GM12878 (cell line): ENCODE measurements at regions not wholly inside any gene's neighbourhood (a gene's known extent, or its start where the extent isn't known, plus 50 kb on each side); places are given as distances from the start of the nearest gene placed in this dataset.

Source experiments
- ATAC-seq: fragments of 200-7000 bp; cut with Tn5 transposase; 3 replicates; pipeline ENCODE4 v1.9.1; 2020; ENCODE audit warnings: mild to moderate bottlenecking, moderate library complexity
- BruUV-seq: library from RNA; stranded (reverse); fragments of 400-500 nt; replicated peaks from 2 replicates; lab custom pipeline; 2021; lab: Mats Ljungman, UMichigan
- CTCF ChIA-PET: fragments of 300-600 bp; sonication (Branson Sonifier 250); formaldehyde crosslinking; extraction: SDS; loops from one replicate; lab custom pipeline; 2021; ENCODE audit warnings: inconsistent platforms; lab: Yijun Ruan, JAX
- POLR2A ChIA-PET: fragments of 350-600 bp; formaldehyde crosslinking; extraction: SDS; loops from one replicate; lab custom pipeline; 2021; ENCODE audit warnings: inconsistent platforms; lab: Charles Lee
- RAD21 ChIA-PET: fragments of 300-600 bp; sonication (Branson Sonifier 250); formaldehyde crosslinking; loops from one replicate; lab custom pipeline; 2023; ENCODE audit warnings: antibody characterized with exemption; ENCODE audit not compliant: unreplicated experiment; lab: Charles Lee
- SMC1A ChIA-PET: fragments of 300-600 bp; sonication (Branson Sonifier 250); formaldehyde crosslinking; loops from one replicate; lab custom pipeline; 2023; ENCODE audit not compliant: unreplicated experiment, uncharacterized antibody; lab: Charles Lee
- DNase-seq: peaks from one replicate; pipeline ENCODE4 v3.0.0-alpha.2; 2011; ENCODE audit warnings: low read depth, low spot score
- FAIRE-seq: peaks from 3 replicates; lab custom pipeline; 2011; peaks lifted over from hg19 to GRCh38; lab: Jason Lieb, UNC
- H2AFZ ChIP-seq: 2 replicates; pipeline ENCODE4 v1.6.0; 2011; ENCODE audit warnings: low read depth, low read length, control low read depth; ENCODE audit not compliant: control insufficient read depth
- H3K27ac ChIP-seq: 2 replicates; pipeline ENCODE4 v1.5.1; 2011; ENCODE audit warnings: control low read depth; ENCODE audit not compliant: control insufficient read depth, insufficient read depth
- H3K27me3 ChIP-seq, 2 experiments: replicated peaks in 1 of 2; 2 replicates each; pipeline versions ENCODE4 v1.6.0 to v1.6.1; 2011; ENCODE audit warnings: low read length in 1 of 2; ENCODE audit not compliant: control insufficient read depth in 2 of 2, insufficient read depth in 2 of 2
- H3K36me3 ChIP-seq, 2 experiments: 2 replicates each; pipeline ENCODE4 v1.5.1; 2011; ENCODE audit warnings: low read length in 1 of 2; ENCODE audit not compliant: control insufficient read depth in 2 of 2, insufficient read depth in 2 of 2
- H3K4me1 ChIP-seq: 2 replicates; pipeline ENCODE4 v1.6.1; 2011; ENCODE audit warnings: mild to moderate bottlenecking, low read length, moderate library complexity, mixed read lengths; ENCODE audit not compliant: control insufficient read depth, insufficient read depth
- H3K4me2 ChIP-seq: 2 replicates; pipeline ENCODE4 v1.6.0; 2011; ENCODE audit warnings: control low read depth; ENCODE audit not compliant: control insufficient read depth, insufficient read depth
- H3K4me3 ChIP-seq: fragments of 200-600 bp; sonication (generic); 2 replicates; pipeline ENCODE4 v1.5.1; 2016
- H3K79me2 ChIP-seq: 2 replicates; pipeline ENCODE4 v1.6.0; 2011; ENCODE audit warnings: low read length; ENCODE audit not compliant: control insufficient read depth, insufficient read depth
- H3K9ac ChIP-seq: 2 replicates; pipeline ENCODE4 v1.8.0; 2011; ENCODE audit warnings: low read length, control low read depth, mixed read lengths; ENCODE audit not compliant: control insufficient read depth, insufficient read depth
- H3K9me3 ChIP-seq: replicated peaks from 3 replicates; pipeline ENCODE4 v1.5.1; 2011; ENCODE audit warnings: mild to moderate bottlenecking, low read length; ENCODE audit not compliant: control insufficient read depth, insufficient read depth
- H4K20me1 ChIP-seq: 2 replicates; pipeline ENCODE4 v1.6.0; 2011; ENCODE audit not compliant: control insufficient read depth, insufficient read depth
- CHD4 ChIP-seq: fragments of 200-600 bp; sonication (generic); IDR thresholded peaks from 2 replicates; pipeline ENCODE4 v1.6.1; 2016; ENCODE audit warnings: mild to moderate bottlenecking
- FOXM1 ChIP-seq: IDR thresholded peaks from 2 replicates; pipeline ENCODE4 v1.6.1; 2012; ENCODE audit warnings: low read depth, mild to moderate bottlenecking, inconsistent platforms, low read length, moderate library complexity
- IKZF2 ChIP-seq, 2 experiments: fragments of 450-650 bp; IDR thresholded peaks; 2 replicates each; pipeline ENCODE4 v1.6.1; 2017; ENCODE audit warnings: mild to moderate bottlenecking in 2 of 2, moderate library complexity in 2 of 2
- KDM1A ChIP-seq: fragments of 200-600 bp; sonication (generic); IDR thresholded peaks from 2 replicates; pipeline ENCODE4 v1.6.1; 2016; ENCODE audit warnings: borderline replicate concordance
- MEF2B ChIP-seq: fragments of 450-650 bp; IDR thresholded peaks from 2 replicates; pipeline ENCODE4 v1.6.1; 2018; ENCODE audit warnings: mild to moderate bottlenecking, moderate library complexity; ENCODE audit not compliant: partially characterized antibody, poor library complexity, severe bottlenecking
- RUNX3 ChIP-seq: IDR thresholded peaks from 2 replicates; pipeline ENCODE4 v1.6.1; 2012; ENCODE audit warnings: low read length, inconsistent platforms
- SIN3A ChIP-seq: IDR thresholded peaks from 2 replicates; pipeline ENCODE4 v1.6.1; 2012; ENCODE audit warnings: low read depth, low read length, improper control_type of control experiment
- SMAD1 ChIP-seq: fragments of 450-650 bp; IDR thresholded peaks from 2 replicates; pipeline ENCODE4 v1.6.1; 2018; ENCODE audit warnings: mild to moderate bottlenecking, low read depth; ENCODE audit not compliant: partially characterized antibody
- ZNF384 ChIP-seq: IDR thresholded peaks from 2 replicates; pipeline ENCODE4 v1.6.1; 2012; ENCODE audit warnings: low read depth, mild to moderate bottlenecking, low read length, improper control_type of control experiment, borderline replicate concordance
- WGBS: methylation state at CpG from one replicate; pipeline ENCODE4 v1.1.6; 2016; ENCODE audit warnings: low lambda C conversion rate; ENCODE audit not compliant: insufficient replicate concordance, insufficient coverage; ENCODE audit errors: missing lambda C conversion rate; 5-methylcytosine and 5-hydroxymethylcytosine counted together
- in situ Hi-C: fragments of 300-500 bp; cut with MboI; formaldehyde crosslinking; loops from 9 replicates; pipeline ENCODE4 v1.14.3; 2018; ENCODE audit warnings: mixed read lengths
- intact Hi-C: fragments of 100-400 bp; cut with micrococcal nuclease; formaldehyde crosslinking; loops from one replicate; pipeline ENCODE4 v1.14.2; 2022; ENCODE audit not compliant: unreplicated experiment
- TF ChIP-seq, protein P1 (sequence below): fragments of 150-350 bp; IDR thresholded peaks from 2 replicates; pipeline ENCODE4 v1.6.1; 2014; ENCODE audit warnings: mild to moderate bottlenecking, low read depth, low read length
- TF ChIP-seq, protein P2 (sequence below): fragments of 450-650 bp; IDR thresholded peaks from 2 replicates; pipeline ENCODE4 v1.6.1; 2014; ENCODE audit warnings: mild to moderate bottlenecking
- TF ChIP-seq, protein P3 (sequence below): IDR thresholded peaks from 2 replicates; pipeline ENCODE4 v1.6.1; 2011; ENCODE audit warnings: borderline replicate concordance, low read depth, mild to moderate bottlenecking, moderate library complexity, mixed read lengths, low read length; ENCODE audit not compliant: insufficient read depth; ENCODE audit errors: extremely low read length
- TF ChIP-seq, protein P4 (sequence below): IDR thresholded peaks from 2 replicates; pipeline ENCODE4 v1.6.1; 2012; ENCODE audit warnings: mild to moderate bottlenecking, low read depth, low read length

DNA sequence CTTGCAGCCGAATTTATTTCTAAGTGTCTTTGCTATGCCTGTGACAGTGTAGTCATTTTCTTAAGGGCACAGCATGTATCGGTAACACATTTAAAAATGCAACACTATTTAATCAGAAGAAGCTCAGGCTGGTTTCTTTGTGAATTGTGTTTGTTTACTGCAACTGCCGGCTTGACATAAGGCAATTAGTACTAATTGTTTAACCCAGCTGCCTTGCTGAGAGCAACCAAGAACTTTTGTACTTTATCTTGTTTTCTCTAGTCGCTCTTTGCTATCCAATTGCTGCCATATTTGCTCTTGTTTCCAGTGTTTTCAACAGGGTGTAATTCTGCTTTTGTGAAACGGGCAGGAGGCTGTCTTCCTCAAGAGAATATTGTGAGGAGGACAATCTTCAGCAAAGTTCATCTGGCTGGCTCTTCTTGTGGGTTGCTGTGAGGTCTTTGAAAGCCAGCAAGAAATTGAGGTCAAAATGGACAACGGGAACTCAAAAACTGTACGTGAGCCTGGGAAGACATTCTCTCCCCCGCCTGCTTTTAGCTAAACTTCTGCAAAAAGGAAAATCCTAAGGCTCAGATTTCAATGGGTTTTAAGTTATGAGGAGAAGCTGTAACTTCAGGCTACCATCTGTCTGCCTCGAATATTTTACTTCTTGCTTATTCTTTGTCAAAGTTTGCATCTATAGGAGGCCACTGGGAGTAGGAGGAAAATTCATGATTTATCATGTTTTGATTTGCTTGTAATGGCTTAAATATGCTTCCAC, 75.8 kb upstream of the TSHZ3 start (continued):
- TF ChIP-seq, protein P1, sequence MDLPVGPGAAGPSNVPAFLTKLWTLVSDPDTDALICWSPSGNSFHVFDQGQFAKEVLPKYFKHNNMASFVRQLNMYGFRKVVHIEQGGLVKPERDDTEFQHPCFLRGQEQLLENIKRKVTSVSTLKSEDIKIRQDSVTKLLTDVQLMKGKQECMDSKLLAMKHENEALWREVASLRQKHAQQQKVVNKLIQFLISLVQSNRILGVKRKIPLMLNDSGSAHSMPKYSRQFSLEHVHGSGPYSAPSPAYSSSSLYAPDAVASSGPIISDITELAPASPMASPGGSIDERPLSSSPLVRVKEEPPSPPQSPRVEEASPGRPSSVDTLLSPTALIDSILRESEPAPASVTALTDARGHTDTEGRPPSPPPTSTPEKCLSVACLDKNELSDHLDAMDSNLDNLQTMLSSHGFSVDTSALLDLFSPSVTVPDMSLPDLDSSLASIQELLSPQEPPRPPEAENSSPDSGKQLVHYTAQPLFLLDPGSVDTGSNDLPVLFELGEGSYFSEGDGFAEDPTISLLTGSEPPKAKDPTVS: no peak
- TF ChIP-seq, protein P2, sequence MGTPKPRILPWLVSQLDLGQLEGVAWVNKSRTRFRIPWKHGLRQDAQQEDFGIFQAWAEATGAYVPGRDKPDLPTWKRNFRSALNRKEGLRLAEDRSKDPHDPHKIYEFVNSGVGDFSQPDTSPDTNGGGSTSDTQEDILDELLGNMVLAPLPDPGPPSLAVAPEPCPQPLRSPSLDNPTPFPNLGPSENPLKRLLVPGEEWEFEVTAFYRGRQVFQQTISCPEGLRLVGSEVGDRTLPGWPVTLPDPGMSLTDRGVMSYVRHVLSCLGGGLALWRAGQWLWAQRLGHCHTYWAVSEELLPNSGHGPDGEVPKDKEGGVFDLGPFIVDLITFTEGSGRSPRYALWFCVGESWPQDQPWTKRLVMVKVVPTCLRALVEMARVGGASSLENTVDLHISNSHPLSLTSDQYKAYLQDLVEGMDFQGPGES: no peak

DNA sequence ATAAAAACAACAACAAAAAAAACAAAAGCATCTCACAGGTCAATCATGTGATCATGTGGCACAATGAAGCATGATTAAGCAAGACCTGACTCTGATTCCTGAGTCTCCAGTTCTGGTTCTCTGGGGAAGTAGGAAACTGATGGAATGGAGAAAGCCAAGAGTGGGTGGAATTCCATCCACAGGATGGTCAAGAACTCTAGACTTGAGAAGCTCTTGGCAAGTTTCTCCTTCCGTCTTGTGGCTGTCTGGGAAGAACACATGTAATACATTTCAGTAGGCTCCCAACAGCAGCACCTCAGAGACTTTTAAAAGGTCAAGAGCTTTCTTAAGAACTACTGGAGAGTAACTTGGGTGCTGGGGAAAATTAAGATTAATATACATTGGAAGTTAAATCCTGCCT, 78.6 kb upstream of the TSHZ3 start:
- H3K27ac ChIP-seq: no peak overlapping the region
- no TSS peak for BruUV-seq
- CTCF ChIA-PET: no interaction called here
- H3K27me3 ChIP-seq: no peaks in the 10 kb centered on the region
- H2AFZ ChIP-seq: no peak overlapping the region
- no peaks in the 10 kb centered on the region; the same call in 1 of the 3 replicates for H3K9me3 ChIP-seq
- no peak overlapping the region for H3K9ac ChIP-seq
- H3K36me3 ChIP-seq: no peaks in the 10 kb centered on the region
- in situ Hi-C loops (no loop called here), intact Hi-C loops (no loop called here)
- RAD21 ChIA-PET: no interaction called here
- DNase-seq: no peak
- FAIRE-seq: no peak
- POLR2A ChIA-PET: no interaction called here
- 36% methylated on average over 1 of the region's 1 CpG for WGBS
- H4K20me1 ChIP-seq: no peaks in the 10 kb centered on the region
- no peak overlapping the region for H3K4me3 ChIP-seq
- SMC1A ChIA-PET: no interaction called here
- H3K4me1 ChIP-seq: no peaks in the 10 kb centered on the region
- H3K79me2 ChIP-seq: no peaks in the 10 kb centered on the region
- ATAC-seq: no peak
- H3K4me2 ChIP-seq: no peak overlapping the region
- no peak for TF ChIP-seq MEF2B
- no peak for TF ChIP-seq ZNF384
- TF ChIP-seq IKZF2 (IDR thresholded peaks at IDR 0.05): no peak
- TF ChIP-seq, protein P3, sequence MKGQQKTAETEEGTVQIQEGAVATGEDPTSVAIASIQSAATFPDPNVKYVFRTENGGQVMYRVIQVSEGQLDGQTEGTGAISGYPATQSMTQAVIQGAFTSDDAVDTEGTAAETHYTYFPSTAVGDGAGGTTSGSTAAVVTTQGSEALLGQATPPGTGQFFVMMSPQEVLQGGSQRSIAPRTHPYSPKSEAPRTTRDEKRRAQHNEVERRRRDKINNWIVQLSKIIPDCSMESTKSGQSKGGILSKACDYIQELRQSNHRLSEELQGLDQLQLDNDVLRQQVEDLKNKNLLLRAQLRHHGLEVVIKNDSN: no peak
- no peak for TF ChIP-seq CHD4
- no peak for TF ChIP-seq SMAD1
- TF ChIP-seq KDM1A: no peak
- no peak for TF ChIP-seq SIN3A
- no peak for TF ChIP-seq RUNX3
- TF ChIP-seq, protein P4, sequence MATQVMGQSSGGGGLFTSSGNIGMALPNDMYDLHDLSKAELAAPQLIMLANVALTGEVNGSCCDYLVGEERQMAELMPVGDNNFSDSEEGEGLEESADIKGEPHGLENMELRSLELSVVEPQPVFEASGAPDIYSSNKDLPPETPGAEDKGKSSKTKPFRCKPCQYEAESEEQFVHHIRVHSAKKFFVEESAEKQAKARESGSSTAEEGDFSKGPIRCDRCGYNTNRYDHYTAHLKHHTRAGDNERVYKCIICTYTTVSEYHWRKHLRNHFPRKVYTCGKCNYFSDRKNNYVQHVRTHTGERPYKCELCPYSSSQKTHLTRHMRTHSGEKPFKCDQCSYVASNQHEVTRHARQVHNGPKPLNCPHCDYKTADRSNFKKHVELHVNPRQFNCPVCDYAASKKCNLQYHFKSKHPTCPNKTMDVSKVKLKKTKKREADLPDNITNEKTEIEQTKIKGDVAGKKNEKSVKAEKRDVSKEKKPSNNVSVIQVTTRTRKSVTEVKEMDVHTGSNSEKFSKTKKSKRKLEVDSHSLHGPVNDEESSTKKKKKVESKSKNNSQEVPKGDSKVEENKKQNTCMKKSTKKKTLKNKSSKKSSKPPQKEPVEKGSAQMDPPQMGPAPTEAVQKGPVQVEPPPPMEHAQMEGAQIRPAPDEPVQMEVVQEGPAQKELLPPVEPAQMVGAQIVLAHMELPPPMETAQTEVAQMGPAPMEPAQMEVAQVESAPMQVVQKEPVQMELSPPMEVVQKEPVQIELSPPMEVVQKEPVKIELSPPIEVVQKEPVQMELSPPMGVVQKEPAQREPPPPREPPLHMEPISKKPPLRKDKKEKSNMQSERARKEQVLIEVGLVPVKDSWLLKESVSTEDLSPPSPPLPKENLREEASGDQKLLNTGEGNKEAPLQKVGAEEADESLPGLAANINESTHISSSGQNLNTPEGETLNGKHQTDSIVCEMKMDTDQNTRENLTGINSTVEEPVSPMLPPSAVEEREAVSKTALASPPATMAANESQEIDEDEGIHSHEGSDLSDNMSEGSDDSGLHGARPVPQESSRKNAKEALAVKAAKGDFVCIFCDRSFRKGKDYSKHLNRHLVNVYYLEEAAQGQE: no peak
- TF ChIP-seq FOXM1: no peak
